ENCODE measurements at regions not wholly inside any gene's neighbourhood (a gene's known extent, or its start where the extent isn't known, plus 50 kb on each side); places are given as distances from the start of the nearest gene placed in this dataset.

DNA sequence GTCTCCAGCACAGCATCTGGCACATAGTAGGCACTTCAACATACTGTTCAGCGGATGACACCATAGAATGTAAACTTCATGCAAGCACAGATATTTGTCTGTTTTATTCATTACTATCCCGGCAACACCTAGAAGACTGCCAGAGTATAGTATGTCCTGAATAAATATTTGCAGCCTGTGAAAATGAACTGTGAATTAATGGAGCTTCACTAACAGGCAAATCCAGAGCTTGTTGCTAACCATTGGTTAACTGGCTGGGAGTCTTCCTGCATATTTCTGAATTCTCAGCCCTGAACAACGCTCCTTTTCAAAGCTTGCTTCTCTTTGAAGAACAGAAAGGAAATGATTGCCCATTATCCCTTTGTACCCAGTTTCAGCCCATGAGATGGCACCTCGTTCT, 243.3 kb upstream of the CRY1 start:
- Histone ChIP-seq H3K9ac (ENCODE audit: insufficient read depth, low read length) (no peak overlapping the region), H3K4me3 (replicated peaks in 1 of 4; ENCODE audit: control extremely low read depth in 1 of 4, insufficient read depth in 1 of 4, low read depth in 3 of 4, low read length in 4 of 4) (no peak overlapping the region), H3K79me2 (ENCODE audit: control insufficient read depth, insufficient read depth, low read length) (no peaks in the 10 kb centered on the region), H3K4me1 (ENCODE audit: control insufficient read depth, extremely low read depth, insufficient read depth, low read length) (no peaks in the 10 kb centered on the region), H2AFZ (ENCODE audit: low read length) (no peak overlapping the region), H3K4me2 (ENCODE audit: extremely low read depth, insufficient read depth, low read length) (no peak overlapping the region), H4K20me1 (ENCODE audit: control insufficient read depth, extremely low read depth, insufficient read depth, low read length) (no peaks in the 10 kb centered on the region), H3K27ac (ENCODE audit: insufficient read depth, low read length) (no peak overlapping the region), H3K27me3 (ENCODE audit: control insufficient read depth, insufficient read depth, low read length) (no peaks in the 10 kb centered on the region), H3K9me3 (ENCODE audit: control insufficient read depth, insufficient read depth, low read depth, low read length) (no peaks in the 10 kb centered on the region), H3K36me3 (ENCODE audit: control insufficient read depth, insufficient read depth, low read length) (no peaks in the 10 kb centered on the region)
- TF ChIP-seq EZH2 (IDR thresholded peaks at IDR 0.05; ENCODE audit: low read length, missing control alignments), result no peak
- TF ChIP-seq, protein P1, sequence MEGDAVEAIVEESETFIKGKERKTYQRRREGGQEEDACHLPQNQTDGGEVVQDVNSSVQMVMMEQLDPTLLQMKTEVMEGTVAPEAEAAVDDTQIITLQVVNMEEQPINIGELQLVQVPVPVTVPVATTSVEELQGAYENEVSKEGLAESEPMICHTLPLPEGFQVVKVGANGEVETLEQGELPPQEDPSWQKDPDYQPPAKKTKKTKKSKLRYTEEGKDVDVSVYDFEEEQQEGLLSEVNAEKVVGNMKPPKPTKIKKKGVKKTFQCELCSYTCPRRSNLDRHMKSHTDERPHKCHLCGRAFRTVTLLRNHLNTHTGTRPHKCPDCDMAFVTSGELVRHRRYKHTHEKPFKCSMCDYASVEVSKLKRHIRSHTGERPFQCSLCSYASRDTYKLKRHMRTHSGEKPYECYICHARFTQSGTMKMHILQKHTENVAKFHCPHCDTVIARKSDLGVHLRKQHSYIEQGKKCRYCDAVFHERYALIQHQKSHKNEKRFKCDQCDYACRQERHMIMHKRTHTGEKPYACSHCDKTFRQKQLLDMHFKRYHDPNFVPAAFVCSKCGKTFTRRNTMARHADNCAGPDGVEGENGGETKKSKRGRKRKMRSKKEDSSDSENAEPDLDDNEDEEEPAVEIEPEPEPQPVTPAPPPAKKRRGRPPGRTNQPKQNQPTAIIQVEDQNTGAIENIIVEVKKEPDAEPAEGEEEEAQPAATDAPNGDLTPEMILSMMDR (conservative IDR thresholded peaks at IDR 0.05 in 1 of 2, IDR thresholded peaks at IDR 0.05 in 1 of 2; ENCODE audit: low read depth in 1 of 2, low read length in 2 of 2), result no peak
- DNase-seq (ENCODE audit: low read depth in 2 of 2), result no peak

DNA sequence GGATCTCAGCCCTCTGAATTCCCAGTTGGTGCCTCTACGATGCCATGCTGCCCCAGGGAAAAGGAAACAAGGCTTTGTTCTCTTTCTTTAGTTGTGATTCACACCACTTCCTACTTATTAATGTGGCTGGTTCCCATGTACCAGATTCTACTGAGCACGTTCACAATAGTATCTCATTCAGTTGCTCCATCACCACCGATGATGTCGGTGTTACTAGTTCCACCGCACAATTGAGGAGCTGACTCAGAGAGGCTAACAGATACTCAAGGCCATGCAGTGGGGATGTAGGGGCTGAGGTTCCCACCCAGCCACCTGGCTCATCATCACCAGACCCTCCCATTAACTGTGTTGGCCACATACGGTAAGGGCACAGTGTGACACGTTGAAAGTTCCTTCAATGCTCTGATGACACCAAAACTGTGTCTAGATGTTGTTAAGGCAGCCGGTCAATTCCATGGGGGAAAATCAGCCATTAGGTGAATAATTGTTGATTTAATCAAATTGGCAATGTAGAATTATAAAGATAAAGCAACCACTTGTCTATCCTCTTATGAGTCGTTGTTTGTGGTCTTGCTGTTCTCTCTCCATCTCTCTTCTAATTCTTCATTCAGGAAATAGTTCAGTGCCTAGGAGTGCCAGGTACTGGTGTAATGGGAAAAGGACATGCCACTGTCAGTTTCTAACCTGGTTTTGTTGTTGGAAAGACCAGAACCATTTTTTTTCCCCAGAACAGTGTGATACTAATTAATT, 244.2 kb upstream of the CRY1 start:
- Histone ChIP-seq H2AFZ (ENCODE audit: low read length) (no peak overlapping the region), H3K9me3 (ENCODE audit: control insufficient read depth, insufficient read depth, low read depth, low read length) (no peaks in the 10 kb centered on the region), H3K79me2 (ENCODE audit: control insufficient read depth, insufficient read depth, low read length) (no peaks in the 10 kb centered on the region), H3K9ac (ENCODE audit: insufficient read depth, low read length) (no peak overlapping the region), H3K4me3 (replicated peaks in 1 of 4; ENCODE audit: control extremely low read depth in 1 of 4, insufficient read depth in 1 of 4, low read depth in 3 of 4, low read length in 4 of 4) (no peak overlapping the region), H3K4me1 (ENCODE audit: control insufficient read depth, extremely low read depth, insufficient read depth, low read length) (no peaks in the 10 kb centered on the region), H3K27ac (ENCODE audit: insufficient read depth, low read length) (no peak overlapping the region), H3K27me3 (ENCODE audit: control insufficient read depth, insufficient read depth, low read length) (no peaks in the 10 kb centered on the region), H3K4me2 (ENCODE audit: extremely low read depth, insufficient read depth, low read length) (no peak overlapping the region), H3K36me3 (ENCODE audit: control insufficient read depth, insufficient read depth, low read length) (no peaks in the 10 kb centered on the region), H4K20me1 (ENCODE audit: control insufficient read depth, extremely low read depth, insufficient read depth, low read length) (no peaks in the 10 kb centered on the region)
- DNase-seq (ENCODE audit: low read depth in 2 of 2), result peak in 1 of 2 donors; percentile 60
- TF ChIP-seq EZH2 (IDR thresholded peaks at IDR 0.05; ENCODE audit: low read length, missing control alignments), result no peak
- TF ChIP-seq, protein P1 (conservative IDR thresholded peaks at IDR 0.05 in 1 of 2, IDR thresholded peaks at IDR 0.05 in 1 of 2; ENCODE audit: low read depth in 1 of 2, low read length in 2 of 2), result no peak

DNA sequence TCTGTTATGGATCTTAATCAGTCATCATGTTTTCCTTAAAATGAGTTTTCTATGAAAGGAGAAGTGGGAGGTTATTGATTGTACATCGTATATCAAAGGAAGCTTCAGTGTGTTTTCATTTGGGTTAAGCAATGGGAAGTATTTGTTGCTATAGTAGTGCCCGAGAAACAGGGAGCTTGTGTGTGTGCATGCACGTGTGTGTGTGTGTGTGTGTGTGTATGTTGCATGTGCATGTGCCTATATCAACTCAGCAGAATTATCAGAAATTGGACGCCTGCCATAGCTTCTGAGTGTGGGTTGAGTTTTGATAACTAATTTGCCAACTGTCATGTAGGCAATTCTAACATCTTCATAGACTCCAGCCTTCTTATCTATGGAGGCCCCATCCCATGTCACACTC, 246.1 kb upstream of the CRY1 start:
- H3K4me2 ChIP-seq (ENCODE audit: extremely low read depth, insufficient read depth, low read length), result no peak overlapping the region
- DNase-seq (ENCODE audit: low read depth in 2 of 2), result no peak
- no peak overlapping the region for H3K27ac ChIP-seq (ENCODE audit: insufficient read depth, low read length)
- H3K79me2 ChIP-seq (ENCODE audit: control insufficient read depth, insufficient read depth, low read length), result no peaks in the 10 kb centered on the region
- TF ChIP-seq EZH2 (IDR thresholded peaks at IDR 0.05; ENCODE audit: low read length, missing control alignments), result no peak
- TF ChIP-seq, protein P1 (conservative IDR thresholded peaks at IDR 0.05 in 1 of 2, IDR thresholded peaks at IDR 0.05 in 1 of 2; ENCODE audit: low read depth in 1 of 2, low read length in 2 of 2), result no peak
- H3K4me1 ChIP-seq (ENCODE audit: control insufficient read depth, extremely low read depth, insufficient read depth, low read length), result peaks cover 4% of the 10 kb centered on the region
- H3K4me3 ChIP-seq (replicated peaks in 1 of 4; ENCODE audit: control extremely low read depth in 1 of 4, insufficient read depth in 1 of 4, low read depth in 3 of 4, low read length in 4 of 4), result no peak overlapping the region
- no peak overlapping the region for H3K9ac ChIP-seq (ENCODE audit: insufficient read depth, low read length)
- no peaks in the 10 kb centered on the region for H3K36me3 ChIP-seq (ENCODE audit: control insufficient read depth, insufficient read depth, low read length)
- no peak overlapping the region for H2AFZ ChIP-seq (ENCODE audit: low read length)
- H4K20me1 ChIP-seq (ENCODE audit: control insufficient read depth, extremely low read depth, insufficient read depth, low read length), result no peaks in the 10 kb centered on the region
- H3K27me3 ChIP-seq (ENCODE audit: control insufficient read depth, insufficient read depth, low read length), result no peaks in the 10 kb centered on the region
- H3K9me3 ChIP-seq (ENCODE audit: control insufficient read depth, insufficient read depth, low read depth, low read length), result no peaks in the 10 kb centered on the region

Measured in fibroblast of lung (primary cell).